ENCODE measurements at regions not wholly inside any gene's neighbourhood (a gene's known extent, or its start where the extent isn't known, plus 50 kb on each side); places are given as distances from the start of the nearest gene placed in this dataset.
A peak's percentile ranks its signal among the peaks of the same experiment; 100 is the strongest.

GRCh38 chr5:17398431-17398830, 99.6 kb upstream of the TAF11L2 start (continued):
- TF ChIP-seq TCF15 (CRISPR knock-in tag; IDR thresholded peaks at IDR 0.05) (no peak), NEUROD1 (IDR thresholded peaks at IDR 0.05; ENCODE audit: borderline replicate concordance, low read depth, low read length, partially characterized antibody) (no peak), ETV1 (tag; conservative IDR thresholded peaks at IDR 0.05; ENCODE audit: low read depth) (no peak), SMARCA4 (IDR thresholded peaks at IDR 0.05) (no peak; the same call in 1 of the 2 replicates), ZKSCAN8 (CRISPR knock-in tag; IDR thresholded peaks at IDR 0.05) (no peak), L3MBTL2 (IDR thresholded peaks at IDR 0.05) (peak; percentile 24; the same call in 1 of the 2 replicates), FOXO4 (CRISPR knock-in tag; IDR thresholded peaks at IDR 0.05) (no peak), SLC30A9 (CRISPR knock-in tag; IDR thresholded peaks at IDR 0.05) (no peak)
- TF ChIP-seq, protein P1, sequence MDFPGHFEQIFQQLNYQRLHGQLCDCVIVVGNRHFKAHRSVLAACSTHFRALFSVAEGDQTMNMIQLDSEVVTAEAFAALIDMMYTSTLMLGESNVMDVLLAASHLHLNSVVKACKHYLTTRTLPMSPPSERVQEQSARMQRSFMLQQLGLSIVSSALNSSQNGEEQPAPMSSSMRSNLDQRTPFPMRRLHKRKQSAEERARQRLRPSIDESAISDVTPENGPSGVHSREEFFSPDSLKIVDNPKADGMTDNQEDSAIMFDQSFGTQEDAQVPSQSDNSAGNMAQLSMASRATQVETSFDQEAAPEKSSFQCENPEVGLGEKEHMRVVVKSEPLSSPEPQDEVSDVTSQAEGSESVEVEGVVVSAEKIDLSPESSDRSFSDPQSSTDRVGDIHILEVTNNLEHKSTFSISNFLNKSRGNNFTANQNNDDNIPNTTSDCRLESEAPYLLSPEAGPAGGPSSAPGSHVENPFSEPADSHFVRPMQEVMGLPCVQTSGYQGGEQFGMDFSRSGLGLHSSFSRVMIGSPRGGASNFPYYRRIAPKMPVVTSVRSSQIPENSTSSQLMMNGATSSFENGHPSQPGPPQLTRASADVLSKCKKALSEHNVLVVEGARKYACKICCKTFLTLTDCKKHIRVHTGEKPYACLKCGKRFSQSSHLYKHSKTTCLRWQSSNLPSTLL (IDR thresholded peaks at IDR 0.05) = no peak
- TF ChIP-seq, protein P2, sequence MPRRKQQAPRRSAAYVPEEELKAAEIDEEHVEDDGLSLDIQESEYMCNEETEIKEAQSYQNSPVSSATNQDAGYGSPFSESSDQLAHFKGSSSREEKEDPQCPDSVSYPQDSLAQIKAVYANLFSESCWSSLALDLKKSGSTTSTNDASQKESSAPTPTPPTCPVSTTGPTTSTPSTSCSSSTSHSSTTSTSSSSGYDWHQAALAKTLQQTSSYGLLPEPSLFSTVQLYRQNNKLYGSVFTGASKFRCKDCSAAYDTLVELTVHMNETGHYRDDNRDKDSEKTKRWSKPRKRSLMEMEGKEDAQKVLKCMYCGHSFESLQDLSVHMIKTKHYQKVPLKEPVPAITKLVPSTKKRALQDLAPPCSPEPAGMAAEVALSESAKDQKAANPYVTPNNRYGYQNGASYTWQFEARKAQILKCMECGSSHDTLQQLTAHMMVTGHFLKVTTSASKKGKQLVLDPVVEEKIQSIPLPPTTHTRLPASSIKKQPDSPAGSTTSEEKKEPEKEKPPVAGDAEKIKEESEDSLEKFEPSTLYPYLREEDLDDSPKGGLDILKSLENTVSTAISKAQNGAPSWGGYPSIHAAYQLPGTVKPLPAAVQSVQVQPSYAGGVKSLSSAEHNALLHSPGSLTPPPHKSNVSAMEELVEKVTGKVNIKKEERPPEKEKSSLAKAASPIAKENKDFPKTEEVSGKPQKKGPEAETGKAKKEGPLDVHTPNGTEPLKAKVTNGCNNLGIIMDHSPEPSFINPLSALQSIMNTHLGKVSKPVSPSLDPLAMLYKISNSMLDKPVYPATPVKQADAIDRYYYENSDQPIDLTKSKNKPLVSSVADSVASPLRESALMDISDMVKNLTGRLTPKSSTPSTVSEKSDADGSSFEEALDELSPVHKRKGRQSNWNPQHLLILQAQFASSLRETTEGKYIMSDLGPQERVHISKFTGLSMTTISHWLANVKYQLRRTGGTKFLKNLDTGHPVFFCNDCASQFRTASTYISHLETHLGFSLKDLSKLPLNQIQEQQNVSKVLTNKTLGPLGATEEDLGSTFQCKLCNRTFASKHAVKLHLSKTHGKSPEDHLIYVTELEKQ (CRISPR knock-in tag; IDR thresholded peaks at IDR 0.05) = no peak

Data from K562 (cell line).